ENCODE measurements at regions not wholly inside any gene's neighbourhood (a gene's known extent, or its start where the extent isn't known, plus 50 kb on each side); places are given as distances from the start of the nearest gene placed in this dataset.

- ATAC-seq (peak; percentile 25; the same call in 1 of the 3 replicates), DNase-seq (ENCODE audit: low spot score) (no peak)
- H3K27me3 Mint-ChIP-seq (ENCODE audit: insufficient read depth, low read depth, poor library complexity), result peaks cover 3% of the 10 kb centered on the region
- H3K4me3 Mint-ChIP-seq, result no peak overlapping the region
- Histone ChIP-seq H3K4me3 (no peak overlapping the region), H3K27me3 (ENCODE audit: insufficient read depth) (no peaks in the 10 kb centered on the region), H4K20me1 (replicated peaks; ENCODE audit: insufficient read depth) (no peaks in the 10 kb centered on the region), H3K4me1 (ENCODE audit: insufficient read depth) (peaks cover 8% of the 10 kb centered on the region; the same call in 1 of the 2 replicates), H3K4me2 (no peak overlapping the region), H3K36me3 (ENCODE audit: insufficient read depth) (no peaks in the 10 kb centered on the region), H3K79me2 (replicated peaks; ENCODE audit: insufficient read depth) (no peaks in the 10 kb centered on the region), H3K27ac (ENCODE audit: low read depth) (no peak overlapping the region), H2AFZ (no peak overlapping the region), H3K9me2 (ENCODE audit: insufficient read depth) (peaks cover 7% of the 10 kb centered on the region; the same call in 1 of the 2 replicates), H3F3A (replicated peaks; ENCODE audit: low read depth) (no peaks in the 10 kb centered on the region)
- H3K36me3 Mint-ChIP-seq (ENCODE audit: low read depth), result no peaks in the 10 kb centered on the region
- peaks cover 17% of the 10 kb centered on the region for H3K4me1 Mint-ChIP-seq
- H3K9me3 Mint-ChIP-seq, result no peaks in the 10 kb centered on the region
- TF ChIP-seq EZH2 (IDR thresholded peaks at IDR 0.05; ENCODE audit: low read depth, unreplicated experiment) (no peak), CREB1 (CRISPR knock-in tag; IDR thresholded peaks at IDR 0.05; ENCODE audit: low read depth) (no peak), ZNF462 (CRISPR knock-in tag; IDR thresholded peaks at IDR 0.05) (no peak)
- H3K27ac Mint-ChIP-seq, result no peak overlapping the region
These were observed 79.6 kb downstream of the LACC1 start for GRCh38 chr13:43959291-43959690.

- H3K27me3 Mint-ChIP-seq (ENCODE audit: insufficient read depth, low read depth, poor library complexity), result peaks cover 3% of the 10 kb centered on the region
- H3K27ac Mint-ChIP-seq, result no peak overlapping the region
- peaks cover 8% of the 10 kb centered on the region; the same call in 1 of the 2 replicates for H3K4me1 ChIP-seq (ENCODE audit: insufficient read depth)
- no peak overlapping the region for H2AFZ ChIP-seq
- no peaks in the 10 kb centered on the region for H3K9me3 Mint-ChIP-seq
- peaks cover 7% of the 10 kb centered on the region; the same call in 1 of the 2 replicates for H3K9me2 ChIP-seq (ENCODE audit: insufficient read depth)
- no peaks in the 10 kb centered on the region for H4K20me1 ChIP-seq (replicated peaks; ENCODE audit: insufficient read depth)
- H3K4me3 Mint-ChIP-seq, result no peak overlapping the region
- no peaks in the 10 kb centered on the region for H3K36me3 Mint-ChIP-seq (ENCODE audit: low read depth)
- no peaks in the 10 kb centered on the region for H3K79me2 ChIP-seq (replicated peaks; ENCODE audit: insufficient read depth)
- no peak overlapping the region for H3K27ac ChIP-seq (ENCODE audit: low read depth)
- no peaks in the 10 kb centered on the region for H3K36me3 ChIP-seq (ENCODE audit: insufficient read depth)
- H3K27me3 ChIP-seq (ENCODE audit: insufficient read depth), result no peaks in the 10 kb centered on the region
- no peak overlapping the region for H3K4me2 ChIP-seq
- H3K4me3 ChIP-seq, result no peak overlapping the region
- no peak for ATAC-seq
- H3K4me1 Mint-ChIP-seq, result peaks cover 20% of the 10 kb centered on the region
- no peaks in the 10 kb centered on the region for H3F3A ChIP-seq (replicated peaks; ENCODE audit: low read depth)
- no peak for DNase-seq (ENCODE audit: low spot score)
- no peak for TF ChIP-seq EZH2phosphoT487 (IDR thresholded peaks at IDR 0.05; ENCODE audit: unreplicated experiment)
- TF ChIP-seq JUNB (IDR thresholded peaks at IDR 0.05; ENCODE audit: unreplicated experiment), result no peak
- no peak for TF ChIP-seq NANOG (IDR thresholded peaks at IDR 0.05; ENCODE audit: borderline replicate concordance)
- no peak for TF ChIP-seq ZNF462 (CRISPR knock-in tag; IDR thresholded peaks at IDR 0.05)
- no peak for TF ChIP-seq CREB1 (CRISPR knock-in tag; IDR thresholded peaks at IDR 0.05; ENCODE audit: low read depth)
- no peak for TF ChIP-seq STAT1 (IDR thresholded peaks at IDR 0.05; ENCODE audit: unreplicated experiment)
These were observed 82.2 kb downstream of the LACC1 start for GRCh38 chr13:43961909-43962308.
